HEK293T (cell line): ENCODE measurements at regions not wholly inside any gene's neighbourhood (a gene's known extent, or its start where the extent isn't known, plus 50 kb on each side); places are given as distances from the start of the nearest gene placed in this dataset.

ENCODE experiments used
- ARNT ChIP-seq: fragments of 450-650 bp; IDR thresholded peaks from 2 replicates; pipeline ENCODE4 v1.6.1; 2017; ENCODE audit warnings: mild to moderate bottlenecking
- BHLHE40 ChIP-seq: fragments of 450-650 bp; IDR thresholded peaks from 2 replicates; pipeline ENCODE4 v1.6.1; 2016; ENCODE audit warnings: mild to moderate bottlenecking, moderate library complexity, borderline replicate concordance
- ELF4 ChIP-seq: fragments of 450-650 bp; IDR thresholded peaks from 2 replicates; pipeline ENCODE4 v1.6.1; 2017; ENCODE audit warnings: antibody characterized with exemption
- FOXK2 ChIP-seq: fragments of 450-650 bp; IDR thresholded peaks from 2 replicates; pipeline ENCODE4 v1.6.1; 2016; ENCODE audit warnings: mild to moderate bottlenecking
- NFRKB ChIP-seq: fragments of 450-650 bp; IDR thresholded peaks from 2 replicates; pipeline ENCODE4 v1.6.1; 2016; ENCODE audit warnings: mild to moderate bottlenecking, moderate library complexity
- SP1 ChIP-seq: fragments of 450-650 bp; IDR thresholded peaks from 2 replicates; pipeline ENCODE4 v1.6.1; 2017
- TARDBP ChIP-seq: fragments of 450-650 bp; IDR thresholded peaks from 2 replicates; pipeline ENCODE4 v1.6.1; 2016
- TF ChIP-seq, protein P1 (sequence below): fragments of 450-650 bp; IDR thresholded peaks from 2 replicates; pipeline ENCODE4 v1.6.1; 2016

- TF ChIP-seq TARDBP (no peak), SP1 (no peak), NFRKB (no peak), FOXK2 (no peak), ARNT (no peak), ELF4 (no peak), BHLHE40 (no peak)
- TF ChIP-seq, protein P1, sequence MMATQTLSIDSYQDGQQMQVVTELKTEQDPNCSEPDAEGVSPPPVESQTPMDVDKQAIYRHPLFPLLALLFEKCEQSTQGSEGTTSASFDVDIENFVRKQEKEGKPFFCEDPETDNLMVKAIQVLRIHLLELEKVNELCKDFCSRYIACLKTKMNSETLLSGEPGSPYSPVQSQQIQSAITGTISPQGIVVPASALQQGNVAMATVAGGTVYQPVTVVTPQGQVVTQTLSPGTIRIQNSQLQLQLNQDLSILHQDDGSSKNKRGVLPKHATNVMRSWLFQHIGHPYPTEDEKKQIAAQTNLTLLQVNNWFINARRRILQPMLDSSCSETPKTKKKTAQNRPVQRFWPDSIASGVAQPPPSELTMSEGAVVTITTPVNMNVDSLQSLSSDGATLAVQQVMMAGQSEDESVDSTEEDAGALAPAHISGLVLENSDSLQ = no peak
These were observed 155.0 kb downstream of the TRAM1L1 start for GRCh38 chr4:116930329-116930728.
